HG03135 (cell line): ENCODE measurements at regions not wholly inside any gene's neighbourhood (a gene's known extent, or its start where the extent isn't known, plus 50 kb on each side); places are given as distances from the start of the nearest gene placed in this dataset.
A peak's percentile ranks its signal among the peaks of the same experiment; 100 is the strongest.
"Not testable (repeated sequence)": the region's sequence is repeated elsewhere in the genome, so short reads cannot be mapped to it uniquely, and the experiment has no call there.

Experiments
- ATAC-seq: cut with Tn5 transposase; IDR thresholded peaks from one replicate; pipeline ENCODE4 v1.9.1; 2021; ENCODE audit warnings: mild to moderate bottlenecking, moderate library complexity; ENCODE audit not compliant: unreplicated experiment

GRCh38 chr20:17873410-17874270, 95.0 kb downstream of the SNX5 start:
- ATAC-seq = no peak

- ATAC-seq = no peak
Observed at GRCh38 chr20:17872959-17873358, 95.6 kb downstream of the SNX5 start.

DNA sequence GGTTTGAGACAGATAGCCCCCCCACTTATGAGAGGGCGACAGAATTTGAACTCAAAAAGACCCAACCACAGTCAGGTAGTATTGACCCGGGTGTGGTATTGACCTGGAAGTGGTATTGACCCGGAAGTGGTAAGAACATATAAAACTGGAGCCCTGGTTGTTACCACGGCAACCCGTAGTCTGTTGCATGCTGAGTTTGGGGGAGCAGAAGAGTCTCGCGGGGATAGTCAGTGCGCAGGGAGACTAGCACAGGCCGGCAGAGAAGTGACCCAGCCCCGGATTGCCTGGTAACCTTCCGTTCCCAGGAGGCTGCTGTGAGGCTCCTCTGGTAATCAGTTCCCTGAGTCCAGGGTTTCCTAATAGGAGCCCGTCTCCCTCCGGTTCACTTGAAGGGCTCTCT, 96.2 kb downstream of the SNX5 start:
- no peak for ATAC-seq

DNA sequence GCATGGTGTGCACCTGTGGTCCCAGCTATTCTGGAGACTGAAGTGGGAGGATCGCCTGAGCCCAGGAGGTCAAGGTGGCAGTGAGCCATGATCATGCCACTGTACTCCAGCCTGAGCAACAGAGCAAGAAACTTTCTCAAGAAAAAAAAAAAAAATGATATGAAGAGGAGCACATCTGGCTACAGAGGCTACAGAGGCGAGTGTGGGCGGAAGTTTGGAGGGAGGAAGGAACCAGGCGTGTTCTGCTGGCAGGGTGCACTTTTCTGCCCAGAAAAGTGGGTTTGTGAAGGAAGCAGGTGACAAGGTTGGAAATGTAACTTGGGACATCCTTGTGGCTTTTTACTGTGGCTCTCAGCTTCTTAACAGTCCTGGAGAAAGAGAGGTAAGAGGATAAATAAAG, 96.7 kb downstream of the SNX5 start:
- no peak for ATAC-seq

DNA sequence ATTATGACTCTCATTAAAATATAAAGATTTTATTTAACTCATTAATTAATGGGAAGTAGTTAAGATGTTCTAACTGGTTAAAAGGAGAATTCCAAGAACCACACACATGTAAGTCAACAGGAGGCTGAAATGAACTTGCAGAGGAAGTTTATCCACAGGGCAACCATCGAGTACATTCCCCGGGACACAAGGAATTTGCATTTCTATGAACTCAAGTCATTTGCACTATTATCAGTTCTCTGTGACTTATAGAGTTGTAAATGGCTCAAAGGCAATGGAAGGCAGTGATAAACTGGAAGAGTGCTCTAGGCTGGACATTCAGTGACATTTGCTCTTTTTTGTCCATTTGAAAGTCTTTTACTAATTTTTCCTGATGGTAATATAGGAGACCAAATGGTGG, 97.4 kb downstream of the SNX5 start:
- ATAC-seq = no peak

GRCh38 chr20:17870086-17870740, 98.4 kb downstream of the SNX5 start:
- no peak for ATAC-seq

DNA sequence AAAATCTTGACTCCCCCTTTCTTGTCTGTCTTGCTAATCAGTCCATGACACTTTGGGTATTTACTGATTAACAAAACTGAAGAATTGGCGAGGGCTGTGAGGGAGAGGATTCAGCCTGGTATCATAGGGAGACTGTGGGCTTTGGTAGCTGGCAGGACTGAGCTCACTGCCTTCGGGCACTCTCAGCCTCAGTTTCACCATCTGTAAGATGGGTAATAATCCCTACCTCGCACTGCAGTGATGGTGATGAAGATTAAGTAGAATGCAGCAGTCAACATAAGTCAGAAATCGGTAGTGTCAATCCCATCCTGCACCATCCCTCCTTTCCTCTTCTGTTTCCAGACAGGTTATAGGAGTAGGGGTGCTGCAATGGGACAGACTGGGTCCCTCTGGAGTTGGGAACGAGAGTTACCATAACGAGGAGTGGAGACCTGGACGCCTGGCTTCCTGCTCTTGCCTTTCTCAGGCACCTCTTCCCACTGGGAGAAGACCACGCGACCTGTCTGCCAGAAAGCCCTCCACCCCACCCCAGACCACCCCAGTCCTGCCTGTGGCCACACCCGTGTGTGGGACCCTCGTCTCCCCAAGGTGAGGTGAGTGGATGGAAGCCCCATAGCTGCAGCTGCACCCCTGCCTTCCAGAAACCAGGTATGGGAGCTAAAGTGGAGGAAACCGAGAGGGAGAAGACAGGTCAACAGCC, 99.1 kb downstream of the SNX5 start:
- no peak for ATAC-seq

DNA sequence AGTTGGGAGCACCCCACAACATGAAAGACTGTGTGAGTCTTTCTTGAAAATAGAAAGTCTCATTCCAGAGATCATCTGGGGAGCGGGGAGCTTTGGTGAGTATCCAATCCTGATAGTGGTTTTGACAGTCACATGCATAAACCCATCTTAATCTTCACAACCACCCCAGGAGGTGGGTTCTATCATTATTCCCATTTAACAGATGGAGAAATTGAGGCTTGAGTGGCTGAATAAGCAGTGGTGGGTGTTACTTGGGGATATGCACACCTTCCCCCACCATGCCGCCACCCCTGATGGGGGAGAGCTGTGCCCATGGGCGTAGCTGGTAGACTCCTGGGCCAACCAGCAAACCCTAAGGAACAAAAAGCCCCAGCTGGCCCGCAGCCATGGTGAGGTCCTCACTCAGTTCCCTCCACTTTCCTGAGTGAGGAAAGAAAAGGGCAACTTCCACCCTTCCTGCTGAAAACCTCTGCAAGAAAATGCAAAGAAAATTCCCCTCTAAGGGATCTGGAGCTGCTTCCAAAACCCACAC, 99.8 kb downstream of the SNX5 start:
- no peak for ATAC-seq

DNA sequence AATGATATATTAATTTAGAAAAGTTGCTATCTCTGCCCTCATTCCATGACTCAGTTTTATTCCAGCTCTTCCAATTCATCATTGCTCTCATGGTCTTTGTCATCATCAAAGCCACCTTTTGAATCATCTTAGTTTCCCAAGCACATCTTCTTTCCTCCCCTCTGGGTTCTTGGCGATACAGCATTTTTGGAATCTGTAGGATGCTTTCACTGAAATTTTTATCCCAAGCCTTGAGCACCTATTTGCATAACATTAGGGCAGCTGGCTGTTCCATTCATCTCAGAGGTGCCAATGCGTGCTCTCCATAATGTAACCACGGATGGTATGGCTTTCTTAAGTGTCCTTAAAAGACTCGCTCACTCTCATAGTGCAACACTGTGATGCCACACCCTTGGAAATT, 100.4 kb downstream of the SNX5 start:
- ATAC-seq = no peak

DNA sequence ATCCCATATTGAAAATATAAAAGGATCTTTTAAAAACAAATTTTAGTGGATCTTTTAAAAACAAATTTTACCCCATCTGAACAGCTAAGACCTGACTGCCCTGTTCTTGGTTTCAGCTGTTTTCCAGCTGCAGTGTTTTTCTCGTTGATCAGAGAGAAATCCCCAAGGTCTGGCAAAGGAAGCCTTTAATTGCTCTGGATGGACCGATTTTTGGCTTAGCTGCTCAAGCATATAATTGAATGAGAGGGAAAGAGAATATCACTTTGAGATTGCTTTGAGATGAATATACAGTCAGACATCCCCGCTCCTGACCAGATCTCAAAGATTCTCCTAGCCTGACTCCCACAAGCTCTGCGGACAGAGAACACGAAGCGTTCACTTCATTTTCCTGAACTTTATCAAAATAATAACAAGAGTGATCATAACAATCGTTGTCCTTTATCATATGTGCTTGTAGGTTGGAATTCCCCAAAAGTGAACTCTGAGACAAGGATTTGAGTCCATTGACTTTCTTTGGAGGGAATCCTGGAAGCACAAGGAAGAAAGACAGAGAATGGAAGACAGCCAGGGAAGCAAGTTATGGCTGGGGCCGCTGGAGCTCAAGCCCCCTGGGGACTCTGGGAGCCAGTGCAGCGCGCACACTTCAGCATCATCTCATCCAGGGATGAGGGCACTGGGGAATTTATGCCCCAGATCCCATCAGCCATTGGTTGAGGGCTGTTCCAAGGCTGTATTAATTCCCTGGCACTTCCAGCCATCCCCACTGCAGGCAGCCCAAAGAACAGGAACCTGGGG, 101.3 kb downstream of the SNX5 start:
- no peak for ATAC-seq

DNA sequence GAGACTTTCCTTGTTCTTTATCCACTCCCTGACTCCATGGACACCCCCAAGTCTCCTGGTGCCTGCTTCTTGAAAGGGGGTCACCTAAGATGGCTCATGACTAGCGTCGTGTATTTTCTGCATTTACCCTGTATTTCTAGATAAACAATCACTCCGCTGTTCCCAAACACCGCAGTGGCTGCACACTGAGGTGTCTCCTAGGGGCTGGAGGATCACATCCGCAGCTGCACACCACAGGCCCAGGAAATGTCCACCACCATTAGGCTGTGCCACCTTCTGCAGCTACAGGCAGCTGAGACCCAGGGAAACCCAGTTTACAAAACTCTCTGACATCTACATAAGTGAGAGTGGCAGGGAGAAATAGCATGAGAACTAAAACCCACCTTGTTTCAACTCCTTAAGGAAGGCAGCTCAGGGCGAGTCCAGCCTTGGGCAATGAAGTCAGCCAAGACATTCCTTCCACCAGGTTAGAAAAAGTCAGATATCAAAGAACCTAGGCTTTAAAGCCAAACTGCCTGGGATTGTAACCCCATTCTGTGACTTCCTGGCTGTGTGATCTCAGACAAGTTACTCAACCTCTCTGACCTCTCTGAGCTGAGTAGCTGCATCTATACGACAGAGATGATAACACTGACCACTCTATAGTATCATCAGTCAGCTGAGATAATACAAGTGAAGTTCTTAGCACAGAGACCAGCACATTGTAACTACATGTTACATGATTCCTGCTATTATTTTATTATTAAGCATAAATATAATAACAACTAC, 102.2 kb downstream of the SNX5 start:
- ATAC-seq = no peak

DNA sequence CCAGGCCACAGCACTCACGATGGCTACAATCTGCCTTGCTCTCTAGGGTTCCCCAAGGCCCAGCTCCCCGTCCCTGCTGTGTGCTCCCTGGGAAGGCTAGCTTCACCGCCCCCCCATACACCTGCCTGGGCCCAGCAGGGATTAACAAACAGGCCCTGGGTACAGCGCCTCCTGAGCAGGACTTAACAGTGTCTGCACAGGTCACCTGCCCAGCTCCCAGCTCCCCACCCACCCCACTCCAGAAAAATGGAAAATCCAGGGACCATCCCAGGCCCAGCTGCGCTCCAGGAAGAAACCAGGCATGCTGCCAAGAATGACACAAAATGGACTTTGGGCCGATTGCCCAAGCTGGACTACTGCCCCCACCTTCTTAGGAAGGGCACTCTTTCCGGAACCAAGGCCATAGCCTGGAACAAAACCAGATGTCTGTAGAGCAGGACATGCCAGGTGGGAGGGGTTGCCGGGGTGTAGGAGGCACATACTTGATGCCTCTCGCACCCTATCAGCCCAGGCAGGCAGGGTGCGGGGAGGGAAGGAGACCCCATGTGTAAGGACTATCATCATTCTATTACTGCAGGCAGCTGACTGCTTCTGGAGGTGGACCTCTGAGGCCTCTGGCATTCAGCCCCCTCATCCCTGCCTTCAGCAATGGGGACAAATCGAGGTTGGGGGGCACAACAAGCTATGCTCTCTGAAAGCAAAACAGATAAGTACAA, 104.9 kb downstream of the SNX5 start:
- no peak for ATAC-seq

- no peak for ATAC-seq
Observed at GRCh38 chr20:17863209-17863576, 105.4 kb downstream of the SNX5 start.

DNA sequence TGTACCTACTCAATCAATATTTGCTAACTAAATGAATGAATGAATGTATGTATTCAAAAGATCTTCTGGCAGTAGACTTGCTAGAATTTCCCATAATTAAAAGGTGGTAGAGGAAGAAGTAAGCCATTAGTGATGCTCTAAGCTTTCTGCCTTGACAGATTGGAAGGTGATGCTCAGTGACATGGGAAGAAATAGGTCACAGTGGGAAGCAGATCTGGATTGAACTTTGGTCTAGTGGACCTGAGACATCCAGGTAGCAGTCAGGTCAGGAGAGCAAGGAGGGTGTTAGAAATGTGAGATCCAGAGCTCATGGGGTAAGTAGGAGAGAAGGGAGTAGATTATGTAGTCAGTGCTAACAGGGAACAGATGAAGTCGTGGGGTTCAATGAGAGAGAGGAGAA, 106.4 kb downstream of the SNX5 start:
- no peak for ATAC-seq

- not testable (repeated sequence) for ATAC-seq
Observed at GRCh38 chr20:17861620-17862019, 107.0 kb downstream of the SNX5 start.

DNA sequence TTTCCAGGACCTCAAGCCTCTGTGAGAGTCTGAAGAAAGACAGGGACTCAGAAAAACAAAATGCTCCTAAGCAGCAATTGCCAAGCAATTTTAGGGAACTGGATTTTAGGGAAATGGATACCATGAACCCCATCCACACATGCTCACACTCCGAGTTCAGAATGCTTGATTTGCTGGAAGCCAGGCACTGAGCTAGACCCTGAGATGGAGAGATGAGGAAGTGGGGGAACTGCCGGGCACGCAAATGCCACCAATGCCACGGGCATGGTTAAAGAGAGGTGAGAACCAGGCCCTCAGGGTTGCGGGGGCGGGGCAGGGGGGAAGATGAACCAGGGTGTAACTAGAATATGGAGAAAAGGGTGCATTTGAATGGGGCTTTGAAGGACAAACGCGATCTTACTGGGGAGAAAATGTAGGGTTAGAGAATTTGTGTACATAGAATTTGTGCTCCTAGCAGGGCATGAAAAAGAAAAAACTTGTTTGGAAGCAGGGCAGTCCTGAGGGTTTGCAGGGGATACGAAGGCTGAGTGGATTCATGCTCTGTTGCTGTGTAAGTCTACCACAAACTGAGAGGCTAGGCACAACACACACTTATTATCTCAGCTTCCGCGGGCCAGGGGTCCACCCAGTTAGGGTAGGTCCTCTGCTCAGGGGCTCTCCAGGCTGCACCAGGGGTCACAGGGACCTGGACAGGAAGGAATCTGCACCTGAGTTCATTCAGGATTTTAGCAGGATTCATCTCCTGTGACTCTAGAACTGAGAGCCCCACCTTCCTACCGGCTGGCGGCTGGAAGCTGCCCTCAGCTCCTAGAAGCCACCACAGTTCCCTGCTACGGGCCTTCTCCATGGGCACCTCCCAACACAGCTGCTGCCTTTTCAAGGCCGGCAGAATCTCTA, 108.0 kb downstream of the SNX5 start:
- no peak for ATAC-seq

GRCh38 chr20:17859616-17860232, 108.9 kb downstream of the SNX5 start:
- peak; percentile 16 for ATAC-seq

- peak; percentile 49 for ATAC-seq
Observed at GRCh38 chr20:17859002-17859615, 109.5 kb downstream of the SNX5 start.
